OCI-LY3 (cell line): ENCODE measurements at regions not wholly inside any gene's neighbourhood (a gene's known extent, or its start where the extent isn't known, plus 50 kb on each side); places are given as distances from the start of the nearest gene placed in this dataset.

ENCODE experiments used
- H2AFZ ChIP-seq: fragments of 200-600, 300-600 bp; shearing (Covaris generic); 2 replicates; pipeline ENCODE4 v1.6.0; 2014; ENCODE audit warnings: antibody characterized with exemption, low read depth, low read length
- H3K27ac ChIP-seq: fragments of 200-600, 300-600 bp; sonication (generic); 2 replicates; pipeline ENCODE4 v1.5.1; 2014; ENCODE audit warnings: mild to moderate bottlenecking, low read length, moderate library complexity, mixed read lengths
- H3K27me3 ChIP-seq: fragments of 200-600, 300-600 bp; sonication (generic); 2 replicates; pipeline ENCODE4 v1.6.1; 2014; ENCODE audit warnings: low read depth, low read length, mixed read lengths
- H3K36me3 ChIP-seq: fragments of 200-600, 300-600 bp; sonication (generic); replicated peaks from 2 replicates; pipeline ENCODE3; 2014; ENCODE audit warnings: low read depth, low read length, mixed read lengths
- H3K4me1 ChIP-seq: fragments of 300-600, 200-600 bp; sonication (generic); 2 replicates; pipeline ENCODE4 v1.6.1; 2014; ENCODE audit warnings: low read length, mixed read lengths
- H3K4me2 ChIP-seq: fragments of 200-600, 300-600 bp; sonication (generic); 2 replicates; pipeline ENCODE4 v1.6.1; 2014; ENCODE audit warnings: low read length, mixed read lengths
- H3K4me3 ChIP-seq: fragments of 300-600, 200-600 bp; sonication (generic); 2 replicates; pipeline ENCODE4 v1.5.1; 2014; ENCODE audit warnings: antibody characterized with exemption, mild to moderate bottlenecking, low read length, moderate library complexity
- H3K79me2 ChIP-seq: fragments of 300-600, 200-600 bp; shearing (Covaris generic); 2 replicates; pipeline ENCODE4 v1.6.1; 2014; ENCODE audit warnings: mild to moderate bottlenecking, low read length, mixed read lengths
- H3K9ac ChIP-seq: fragments of 300-600, 200-600 bp; shearing (Covaris generic); 2 replicates; pipeline ENCODE4 v1.6.0; 2014; ENCODE audit warnings: mild to moderate bottlenecking, low read length, moderate library complexity
- H3K9me3 ChIP-seq: fragments of 200-600, 300-600 bp; shearing (Covaris generic); 2 replicates; pipeline ENCODE4 v1.6.1; 2014; ENCODE audit warnings: low read length, mixed read lengths; ENCODE audit not compliant: insufficient read depth
- H4K20me1 ChIP-seq: fragments of 200-600, 300-600 bp; sonication (generic); 2 replicates; pipeline ENCODE4 v1.6.1; 2016; ENCODE audit warnings: low read length, mixed read lengths; ENCODE audit not compliant: insufficient read depth
- EZH2phosphoT487 ChIP-seq: fragments of 200-600 bp; shearing (Covaris generic); IDR thresholded peaks from 2 replicates; pipeline ENCODE4 v1.6.1; 2018; ENCODE audit warnings: antibody characterized with exemption, mixed run types, low read depth
- TF ChIP-seq, protein P1 (sequence below): fragments of 200-600, 300-600 bp; sonication (generic); IDR thresholded peaks from 2 replicates; pipeline ENCODE4 v1.5.1; 2014; ENCODE audit warnings: antibody characterized with exemption, low read length, low read depth

DNA sequence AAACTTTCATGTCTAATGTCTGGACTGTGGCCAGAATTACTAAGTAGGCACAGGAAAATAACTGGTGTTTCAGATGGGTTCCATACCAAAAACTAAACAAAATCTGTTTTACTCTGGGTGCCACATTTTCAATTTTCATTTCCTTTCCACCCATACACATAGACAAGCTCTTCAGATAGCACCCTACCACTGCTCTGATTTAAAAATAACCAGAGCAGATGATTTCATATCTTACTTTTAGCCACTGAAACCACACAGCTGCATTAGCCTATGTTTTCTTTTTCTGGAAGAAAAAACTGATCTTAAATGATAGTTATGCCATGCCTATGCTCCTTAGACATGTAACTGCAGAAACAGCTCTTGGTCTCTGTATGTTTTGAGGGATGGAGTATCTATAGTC is 647.6 kb downstream of the CPS1 start:
- TF ChIP-seq, protein P1, sequence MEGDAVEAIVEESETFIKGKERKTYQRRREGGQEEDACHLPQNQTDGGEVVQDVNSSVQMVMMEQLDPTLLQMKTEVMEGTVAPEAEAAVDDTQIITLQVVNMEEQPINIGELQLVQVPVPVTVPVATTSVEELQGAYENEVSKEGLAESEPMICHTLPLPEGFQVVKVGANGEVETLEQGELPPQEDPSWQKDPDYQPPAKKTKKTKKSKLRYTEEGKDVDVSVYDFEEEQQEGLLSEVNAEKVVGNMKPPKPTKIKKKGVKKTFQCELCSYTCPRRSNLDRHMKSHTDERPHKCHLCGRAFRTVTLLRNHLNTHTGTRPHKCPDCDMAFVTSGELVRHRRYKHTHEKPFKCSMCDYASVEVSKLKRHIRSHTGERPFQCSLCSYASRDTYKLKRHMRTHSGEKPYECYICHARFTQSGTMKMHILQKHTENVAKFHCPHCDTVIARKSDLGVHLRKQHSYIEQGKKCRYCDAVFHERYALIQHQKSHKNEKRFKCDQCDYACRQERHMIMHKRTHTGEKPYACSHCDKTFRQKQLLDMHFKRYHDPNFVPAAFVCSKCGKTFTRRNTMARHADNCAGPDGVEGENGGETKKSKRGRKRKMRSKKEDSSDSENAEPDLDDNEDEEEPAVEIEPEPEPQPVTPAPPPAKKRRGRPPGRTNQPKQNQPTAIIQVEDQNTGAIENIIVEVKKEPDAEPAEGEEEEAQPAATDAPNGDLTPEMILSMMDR: no peak
- no peak for TF ChIP-seq EZH2phosphoT487
- H3K79me2 ChIP-seq: no peaks in the 10 kb centered on the region
- no peaks in the 10 kb centered on the region for H3K9me3 ChIP-seq
- H2AFZ ChIP-seq: no peak overlapping the region
- no peaks in the 10 kb centered on the region for H3K36me3 ChIP-seq
- H3K4me1 ChIP-seq: peaks cover 20% of the 10 kb centered on the region
- no peaks in the 10 kb centered on the region for H4K20me1 ChIP-seq
- peak overlapping the region; percentile 30 for H3K4me2 ChIP-seq
- H3K27ac ChIP-seq: peak overlapping the region; percentile 7; the same call in 1 of the 2 replicates
- no peaks in the 10 kb centered on the region for H3K27me3 ChIP-seq
- H3K9ac ChIP-seq: no peak overlapping the region
- H3K4me3 ChIP-seq: no peak overlapping the region

DNA sequence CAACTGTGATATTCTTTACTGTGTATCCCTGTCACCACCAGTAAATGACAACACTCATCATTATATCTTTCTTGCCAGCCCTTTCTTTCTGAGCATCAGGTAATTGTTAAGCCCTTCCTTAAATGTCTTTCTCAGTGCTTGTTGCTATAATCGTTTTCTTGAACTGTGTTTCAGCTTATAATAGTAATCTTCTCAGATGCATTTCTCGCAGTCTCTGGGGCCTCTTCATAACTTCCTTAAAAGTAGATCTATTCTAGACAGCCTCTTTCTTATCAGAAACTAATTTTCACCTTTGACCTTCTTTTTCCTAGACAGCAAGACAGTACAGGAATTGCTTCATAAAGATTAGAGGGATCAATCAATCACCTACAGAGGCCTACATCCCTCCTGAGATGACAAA is 648.1 kb downstream of the CPS1 start:
- Histone ChIP-seq H3K4me2 (peak overlapping the region; percentile 30), H3K79me2 (no peaks in the 10 kb centered on the region), H3K27ac (no peak overlapping the region), H4K20me1 (no peaks in the 10 kb centered on the region), H2AFZ (no peak overlapping the region), H3K4me1 (peaks cover 20% of the 10 kb centered on the region), H3K27me3 (no peaks in the 10 kb centered on the region), H3K9me3 (no peaks in the 10 kb centered on the region), H3K9ac (no peak overlapping the region), H3K4me3 (no peak overlapping the region), H3K36me3 (no peaks in the 10 kb centered on the region)
- TF ChIP-seq EZH2phosphoT487: no peak
- TF ChIP-seq, protein P1: no peak

DNA sequence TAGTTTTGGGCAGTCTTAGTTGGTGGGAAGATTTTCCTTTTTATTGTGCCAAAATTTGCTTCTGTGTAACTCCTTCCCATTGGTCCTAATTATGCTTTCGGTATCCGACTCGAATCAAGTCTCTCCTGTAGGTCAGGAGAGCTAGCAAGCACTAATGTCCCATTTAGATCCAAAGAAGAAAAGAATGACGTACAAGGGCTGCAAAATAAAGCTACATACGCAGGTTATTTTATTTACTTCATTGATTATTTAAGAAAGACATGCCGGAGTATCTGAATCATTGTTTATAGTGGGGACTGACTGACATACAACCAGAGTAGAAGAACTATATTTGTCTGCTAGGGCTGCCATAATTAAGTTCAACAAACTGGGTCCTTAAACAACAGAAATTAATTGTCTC is 648.5 kb downstream of the CPS1 start:
- no peak for TF ChIP-seq EZH2phosphoT487
- TF ChIP-seq, protein P1: no peak
- Histone ChIP-seq H3K9me3 (no peaks in the 10 kb centered on the region), H2AFZ (no peak overlapping the region), H3K4me1 (peaks cover 20% of the 10 kb centered on the region), H3K36me3 (no peaks in the 10 kb centered on the region), H3K27ac (no peak overlapping the region), H4K20me1 (no peaks in the 10 kb centered on the region), H3K79me2 (no peaks in the 10 kb centered on the region), H3K4me2 (no peak overlapping the region), H3K27me3 (no peaks in the 10 kb centered on the region), H3K9ac (no peak overlapping the region), H3K4me3 (no peak overlapping the region)

DNA sequence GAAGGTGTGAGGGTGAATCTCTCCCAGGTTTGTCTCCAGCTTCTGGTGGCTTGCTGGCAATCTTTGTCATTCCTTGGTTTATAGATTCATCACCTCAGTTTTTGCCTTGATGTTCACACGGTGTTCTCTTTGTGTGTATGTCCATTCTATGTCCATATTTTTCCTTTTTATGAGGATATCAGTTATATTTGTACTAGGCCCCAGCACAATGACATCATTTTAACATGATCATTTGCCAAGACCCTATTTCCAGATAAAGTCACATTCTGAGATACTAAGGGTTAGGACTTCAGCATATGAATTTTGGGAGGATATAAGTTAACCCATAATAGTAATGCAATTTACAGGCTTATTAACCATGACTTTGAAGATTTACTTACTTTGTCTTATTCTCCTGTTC is 649.0 kb downstream of the CPS1 start:
- Histone ChIP-seq H3K4me2 (no peak overlapping the region), H2AFZ (no peak overlapping the region), H3K4me3 (no peak overlapping the region), H3K9me3 (no peaks in the 10 kb centered on the region), H3K36me3 (no peaks in the 10 kb centered on the region), H3K9ac (no peak overlapping the region), H3K4me1 (peaks cover 20% of the 10 kb centered on the region), H3K79me2 (no peaks in the 10 kb centered on the region), H3K27ac (no peak overlapping the region), H3K27me3 (no peaks in the 10 kb centered on the region), H4K20me1 (no peaks in the 10 kb centered on the region)
- no peak for TF ChIP-seq EZH2phosphoT487
- TF ChIP-seq, protein P1: no peak
